Upper lobe of right lung (tissue), 1 donor: ENCODE measurements at regions not wholly inside any gene's neighbourhood (a gene's known extent, or its start where the extent isn't known, plus 50 kb on each side); places are given as distances from the start of the nearest gene placed in this dataset.

Experiments used
- ATAC-seq: fragments of 200-7000 bp; cut with Tn5 transposase; one replicate; pipeline ENCODE4 v1.9.1; 2020; ENCODE audit warnings: mild to moderate bottlenecking, moderate library complexity
- DNase-seq: peaks from one replicate; pipeline ENCODE4 v3.0.0-alpha.2; 2020
- H3K27ac ChIP-seq: fragments of 200-600 bp; one replicate; pipeline ENCODE4 v1.8.0; 2022
- H3K27me3 ChIP-seq: fragments of 200-600 bp; one replicate; pipeline ENCODE4 v1.8.0; 2022; ENCODE audit warnings: mild to moderate bottlenecking
- H3K36me3 ChIP-seq: fragments of 200-600 bp; one replicate; pipeline ENCODE4 v1.8.0; 2022
- H3K4me1 ChIP-seq: fragments of 200-600 bp; one replicate; pipeline ENCODE4 v1.8.0; 2022
- H3K4me3 ChIP-seq: fragments of 200-600 bp; one replicate; pipeline ENCODE4 v1.8.0; 2022; ENCODE audit warnings: mild to moderate bottlenecking
- H3K9me3 ChIP-seq: fragments of 200-600 bp; one replicate; pipeline ENCODE4 v1.8.0; 2022
- CTCF ChIP-seq: fragments of 200-600 bp; IDR thresholded peaks from one replicate; pipeline ENCODE4 v1.8.0; 2022; ENCODE audit warnings: antibody characterized with exemption
- intact Hi-C: fragments of 100-400 bp; cut with DNase I; formaldehyde crosslinking; loops from one replicate; pipeline ENCODE4 v1.11.0; 2022
- donor health status: DM: no; HTN: yes; CAD: no; lungs with severe emphysema.

- intact Hi-C loops, result no loop called here
- Histone ChIP-seq H3K4me3 (no peak overlapping the region), H3K27me3 (no peaks in the 10 kb centered on the region), H3K4me1 (no peaks in the 10 kb centered on the region), H3K36me3 (no peaks in the 10 kb centered on the region), H3K9me3 (no peaks in the 10 kb centered on the region), H3K27ac (no peak overlapping the region)
- TF ChIP-seq CTCF, result no peak
- ATAC-seq (no peak), DNase-seq (no peak)
Measured at GRCh38 chr22:22746963-22747933, 102.8 kb downstream of the GGTLC2 start.

- Histone ChIP-seq H3K4me1 (no peaks in the 10 kb centered on the region), H3K27me3 (no peaks in the 10 kb centered on the region), H3K4me3 (no peak overlapping the region), H3K27ac (no peak overlapping the region), H3K9me3 (no peaks in the 10 kb centered on the region), H3K36me3 (no peaks in the 10 kb centered on the region)
- peak; percentile 71 for TF ChIP-seq CTCF
- DNase-seq (no peak), ATAC-seq (peak; percentile 87)
- intact Hi-C loops, result no loop called here
Measured at GRCh38 chr22:22748297-22748743, 103.9 kb downstream of the GGTLC2 start.

- no peak overlapping the region for H3K27ac ChIP-seq
- H3K9me3 ChIP-seq, result no peaks in the 10 kb centered on the region
- H3K4me1 ChIP-seq, result no peaks in the 10 kb centered on the region
- intact Hi-C loops, result no loop called here
- TF ChIP-seq CTCF, result no peak
- no peak overlapping the region for H3K4me3 ChIP-seq
- DNase-seq (no peak), ATAC-seq (no peak)
- no peaks in the 10 kb centered on the region for H3K36me3 ChIP-seq
- H3K27me3 ChIP-seq, result no peaks in the 10 kb centered on the region
Measured at GRCh38 chr22:22748756-22749155, 104.3 kb downstream of the GGTLC2 start.

GRCh38 chr22:22749167-22749758 lies 104.8 kb downstream of the GGTLC2 start:
- Histone ChIP-seq H3K4me3 (no peak overlapping the region), H3K27me3 (no peaks in the 10 kb centered on the region), H3K4me1 (no peaks in the 10 kb centered on the region), H3K27ac (no peak overlapping the region), H3K9me3 (no peaks in the 10 kb centered on the region), H3K36me3 (no peaks in the 10 kb centered on the region)
- intact Hi-C loops, result no loop called here
- no peak for TF ChIP-seq CTCF
- no peak for DNase-seq
- no peak for ATAC-seq

GRCh38 chr22:22750335-22751042 lies 106.1 kb downstream of the GGTLC2 start:
- Histone ChIP-seq H3K4me3 (no peak overlapping the region), H3K4me1 (no peaks in the 10 kb centered on the region), H3K27ac (no peak overlapping the region), H3K27me3 (no peaks in the 10 kb centered on the region), H3K36me3 (no peaks in the 10 kb centered on the region), H3K9me3 (no peaks in the 10 kb centered on the region)
- intact Hi-C loops, result no loop called here
- no peak for ATAC-seq
- DNase-seq, result no peak
- no peak for TF ChIP-seq CTCF
